D721Med (cell line): ENCODE measurements at regions not wholly inside any gene's neighbourhood (a gene's known extent, or its start where the extent isn't known, plus 50 kb on each side); places are given as distances from the start of the nearest gene placed in this dataset.

Experiments
- DNase-seq: peaks from one replicate; pipeline ENCODE4 v3.0.0; 2011; ENCODE audit warnings: low spot score; ENCODE audit not compliant: insufficient read length
- FAIRE-seq: peaks from 2 replicates; lab custom pipeline; 2011; peaks lifted over from hg19 to GRCh38; lab: Jason Lieb, UNC
- CTCF ChIP-seq: IDR thresholded peaks from 2 replicates; pipeline ENCODE4 v1.5.1; 2012; ENCODE audit warnings: mild to moderate bottlenecking, control low read depth; ENCODE audit not compliant: insufficient read depth; ENCODE audit errors: missing control alignments

GRCh38 chr4:130393642-130394041 is 1297.7 kb downstream of the C4orf33 start:
- FAIRE-seq (no peak), DNase-seq (no peak)
- TF ChIP-seq CTCF: no peak

- FAIRE-seq (no peak), DNase-seq (no peak)
- no peak for TF ChIP-seq CTCF
Observed at GRCh38 chr4:130395871-130396270, 1299.9 kb downstream of the C4orf33 start.

GRCh38 chr4:130403221-130403620 is 1307.3 kb downstream of the C4orf33 start:
- DNase-seq (no peak), FAIRE-seq (no peak)
- no peak for TF ChIP-seq CTCF

- FAIRE-seq: no peak
- no peak for TF ChIP-seq CTCF
- DNase-seq: no peak
Observed at GRCh38 chr4:130416228-130416627, 1320.3 kb downstream of the C4orf33 start.

- no peak for FAIRE-seq
- DNase-seq: no peak
- TF ChIP-seq CTCF: no peak
Observed at GRCh38 chr4:130419211-130419975, 1323.4 kb downstream of the C4orf33 start.

- no peak for TF ChIP-seq CTCF
- FAIRE-seq (peak; percentile 73), DNase-seq (no peak)
Observed at GRCh38 chr4:130422261-130422660, 1326.3 kb downstream of the C4orf33 start.

GRCh38 chr4:130424211-130424610 is 1328.3 kb downstream of the C4orf33 start:
- DNase-seq (no peak), FAIRE-seq (peak; percentile 48)
- TF ChIP-seq CTCF: no peak
